Pancreas (tissue), 10 donors: ENCODE measurements at regions not wholly inside any gene's neighbourhood (a gene's known extent, or its start where the extent isn't known, plus 50 kb on each side); places are given as distances from the start of the nearest gene placed in this dataset.

Experiments used
- ATAC-seq, 4 donors: fragments of 200-7000 bp; cut with Tn5 transposase; one replicate each; pipeline versions ENCODE4 v1.8.0 to v1.9.1; 2020; ENCODE audit warnings: mild to moderate bottlenecking in 4 of 4, moderate library complexity in 4 of 4
- DNase-seq, 6 donors: peaks; one replicate each; pipeline ENCODE4 v3.0.0-alpha.2; 2020
- FAIRE-seq: peaks from 2 replicates; lab custom pipeline; 2012; peaks lifted over from hg19 to GRCh38; lab: Jason Lieb, UNC
- H3K27ac ChIP-seq, 4 donors: fragments of 200-600 bp; sonication (generic); 1 replicate in 3 of 4; 2 replicates in 1 of 4; pipeline versions ENCODE4 v1.5.0 to v1.8.0; 2020
- H3K27me3 ChIP-seq, 4 donors: fragments of 200-600 bp; one replicate each; pipeline ENCODE4 v1.8.0; 2021
- H3K36me3 ChIP-seq, 3 donors: fragments of 200-600 bp; sonication (generic) in 1 of 3; one replicate each; pipeline versions ENCODE4 v1.5.0 to v1.8.0; 2020 to 2021
- H3K4me1 ChIP-seq, 3 donors: fragments of 200-600 bp; one replicate each; pipeline ENCODE4 v1.8.0; 2021
- H3K4me3 ChIP-seq, 4 donors: fragments of 200-600 bp; sonication (generic) in 2 of 4; one replicate each; pipeline versions ENCODE4 v1.5.0 to v1.8.0; 2020 to 2021
- H3K9me3 ChIP-seq, 4 donors: fragments of 200-600 bp; one replicate each; pipeline ENCODE4 v1.8.0; 2021
- WGBS, 2 donors: extraction: QIAGEN DNeasy Blood & Tissue Kit; methylation state at CpG; one replicate each; pipeline ENCODE4 v1.1.7; 2013; 5-methylcytosine and 5-hydroxymethylcytosine counted together
- intact Hi-C, 3 donors: fragments of 100-400 bp; cut with DNase I; formaldehyde crosslinking; loops; one replicate each; pipeline versions ENCODE4 v1.11.1 to v1.14.2; 2022
- TF ChIP-seq, protein P1 (sequence below), 4 donors: fragments of 200-600 bp; sonication (generic) in 3 of 4; IDR thresholded peaks; one replicate each; pipeline versions ENCODE4 v1.5.0 to v1.8.0; 2021; ENCODE audit warnings: antibody characterized with exemption in 4 of 4
- donor health status: healthy with polysubstance abuse.
- donor health status: DM: no; HTN: no; CAD: no; lungs with moderate emphysema.
- donor health status: DM: no; HTN: no; CAD: no.
- donor health status: control.
- donor health status: control.
- donor health status: Bipolar disorder and iron deficiency.
- donor health status: DM: yes; HTN: yes; CAD: no.
- donor health status: DM: no; HTN: no; CAD: no.
- donor health status: DM: no; HTN: no; CAD: no.
- donor health status: DM: yes; HTN: yes; CAD: no.

- Histone ChIP-seq H3K9me3 (no peaks in the 10 kb centered on the region), H3K4me1 (no peaks in the 10 kb centered on the region), H3K27me3 (peaks cover 0 to 2% (median 0%) of the 10 kb centered on the region in 4 donors), H3K36me3 (no peaks in the 10 kb centered on the region), H3K27ac (no peak overlapping the region), H3K4me3 (no peak overlapping the region)
- 67 to 79% methylated on average over 1 of the region's 1 CpG for WGBS, 2 donors
- intact Hi-C loops: no loop called here
- ATAC-seq (no peak), DNase-seq (no peak), FAIRE-seq (no peak)
- TF ChIP-seq, protein P1, sequence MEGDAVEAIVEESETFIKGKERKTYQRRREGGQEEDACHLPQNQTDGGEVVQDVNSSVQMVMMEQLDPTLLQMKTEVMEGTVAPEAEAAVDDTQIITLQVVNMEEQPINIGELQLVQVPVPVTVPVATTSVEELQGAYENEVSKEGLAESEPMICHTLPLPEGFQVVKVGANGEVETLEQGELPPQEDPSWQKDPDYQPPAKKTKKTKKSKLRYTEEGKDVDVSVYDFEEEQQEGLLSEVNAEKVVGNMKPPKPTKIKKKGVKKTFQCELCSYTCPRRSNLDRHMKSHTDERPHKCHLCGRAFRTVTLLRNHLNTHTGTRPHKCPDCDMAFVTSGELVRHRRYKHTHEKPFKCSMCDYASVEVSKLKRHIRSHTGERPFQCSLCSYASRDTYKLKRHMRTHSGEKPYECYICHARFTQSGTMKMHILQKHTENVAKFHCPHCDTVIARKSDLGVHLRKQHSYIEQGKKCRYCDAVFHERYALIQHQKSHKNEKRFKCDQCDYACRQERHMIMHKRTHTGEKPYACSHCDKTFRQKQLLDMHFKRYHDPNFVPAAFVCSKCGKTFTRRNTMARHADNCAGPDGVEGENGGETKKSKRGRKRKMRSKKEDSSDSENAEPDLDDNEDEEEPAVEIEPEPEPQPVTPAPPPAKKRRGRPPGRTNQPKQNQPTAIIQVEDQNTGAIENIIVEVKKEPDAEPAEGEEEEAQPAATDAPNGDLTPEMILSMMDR (IDR thresholded peaks at IDR 0.05): no peak
These were observed 127.0 kb upstream of the SNX19 start for GRCh38 chr11:131043251-131043650.

GRCh38 chr11:131044851-131045250 is 128.6 kb upstream of the SNX19 start:
- WGBS, 2 donors: 37 to 38% methylated on average over 7 of the region's 7 CpGs
- Histone ChIP-seq H3K9me3 (no peaks in the 10 kb centered on the region), H3K27me3 (no peaks in the 10 kb centered on the region), H3K4me1 (no peaks in the 10 kb centered on the region), H3K4me3 (no peak overlapping the region), H3K27ac (no peak overlapping the region), H3K36me3 (no peaks in the 10 kb centered on the region)
- ATAC-seq: no peak
- DNase-seq: no peak
- TF ChIP-seq, protein P1 (IDR thresholded peaks at IDR 0.05): no peak
- intact Hi-C loops: no loop called here
- FAIRE-seq: no peak

DNA sequence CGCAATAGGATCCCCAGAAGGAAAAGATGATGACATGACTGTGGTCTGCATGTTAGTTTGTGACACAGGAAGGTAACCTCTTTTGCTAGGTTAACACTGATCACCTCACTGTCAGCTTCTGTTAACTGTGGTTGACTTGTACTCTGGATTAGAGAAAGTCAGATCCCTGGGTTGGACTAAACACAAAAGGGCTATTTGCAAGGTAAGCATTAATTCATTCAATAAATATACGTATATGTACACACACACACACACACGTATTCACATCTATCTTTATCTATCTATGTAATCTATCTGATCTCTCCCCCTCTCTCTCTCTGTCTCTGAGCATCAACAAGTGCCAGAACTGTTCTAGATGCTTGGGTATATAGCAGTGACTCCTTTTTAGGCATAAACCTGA is 136.1 kb upstream of the SNX19 start:
- DNase-seq (no peak), FAIRE-seq (no peak), ATAC-seq (no peak)
- TF ChIP-seq, protein P1 (IDR thresholded peaks at IDR 0.05): no peak
- WGBS, 2 donors: 45 to 71% methylated on average over 3 of the region's 3 CpGs
- Histone ChIP-seq H3K27me3 (peaks cover 0 to 8% (median 0%) of the 10 kb centered on the region in 4 donors), H3K4me3 (no peak overlapping the region), H3K27ac (no peak overlapping the region), H3K36me3 (no peaks in the 10 kb centered on the region), H3K4me1 (no peaks in the 10 kb centered on the region), H3K9me3 (no peaks in the 10 kb centered on the region)
- intact Hi-C loops: no loop called here

DNA sequence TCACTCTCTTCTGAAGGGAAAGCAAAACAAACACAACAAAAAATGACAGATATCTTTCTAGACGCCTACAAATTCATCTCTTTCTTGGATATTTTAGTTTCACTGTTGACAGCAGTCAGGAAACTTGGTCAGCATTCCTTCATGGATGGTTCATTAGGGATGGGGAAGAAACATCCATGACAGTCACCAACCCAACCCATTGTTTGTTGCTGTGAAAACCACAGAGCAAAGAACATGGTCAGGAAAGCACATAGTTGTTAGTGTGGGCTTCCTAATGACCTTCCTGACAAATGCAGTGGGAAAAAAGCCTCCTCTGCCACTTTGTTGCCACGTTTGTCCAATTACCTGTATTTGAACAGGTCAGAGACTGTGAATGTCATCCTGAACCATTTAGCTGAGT is 139.8 kb upstream of the SNX19 start:
- WGBS, 2 donors: 27 to 28% methylated on average over 2 of the region's 2 CpGs
- ATAC-seq: no peak
- DNase-seq: no peak
- intact Hi-C loops: no loop called here
- no peak overlapping the region for H3K4me3 ChIP-seq
- no peak overlapping the region for H3K27ac ChIP-seq
- no peaks in the 10 kb centered on the region for H3K4me1 ChIP-seq
- FAIRE-seq: no peak
- no peaks in the 10 kb centered on the region for H3K9me3 ChIP-seq
- no peaks in the 10 kb centered on the region for H3K36me3 ChIP-seq
- peaks cover 0 to 8% (median 0%) of the 10 kb centered on the region in 4 donors for H3K27me3 ChIP-seq
- TF ChIP-seq, protein P1 (IDR thresholded peaks at IDR 0.05): no peak

GRCh38 chr11:131063638-131064037 is 147.4 kb upstream of the SNX19 start:
- peaks cover 0 to 7% (median 0%) of the 10 kb centered on the region in 4 donors for H3K27me3 ChIP-seq
- H3K27ac ChIP-seq: no peak overlapping the region
- intact Hi-C loops: loop anchor here in 1 of 3 donors (5.0 kb wide), 1 partner anchor 609 kb away; no protein-coding TSS in a partner anchor
- TF ChIP-seq, protein P1 (IDR thresholded peaks at IDR 0.05): no peak
- WGBS, 2 donors: 22 to 26% methylated on average over 6 of the region's 6 CpGs
- FAIRE-seq (no peak), ATAC-seq (no peak), DNase-seq (no peak)
- H3K9me3 ChIP-seq: no peaks in the 10 kb centered on the region
- no peak overlapping the region for H3K4me3 ChIP-seq
- H3K4me1 ChIP-seq: no peaks in the 10 kb centered on the region
- H3K36me3 ChIP-seq: no peaks in the 10 kb centered on the region
